ENCODE measurements at regions not wholly inside any gene's neighbourhood (a gene's known extent, or its start where the extent isn't known, plus 50 kb on each side); places are given as distances from the start of the nearest gene placed in this dataset.
"Not testable (repeated sequence)": the region's sequence is repeated elsewhere in the genome, so short reads cannot be mapped to it uniquely, and the experiment has no call there.

DNA sequence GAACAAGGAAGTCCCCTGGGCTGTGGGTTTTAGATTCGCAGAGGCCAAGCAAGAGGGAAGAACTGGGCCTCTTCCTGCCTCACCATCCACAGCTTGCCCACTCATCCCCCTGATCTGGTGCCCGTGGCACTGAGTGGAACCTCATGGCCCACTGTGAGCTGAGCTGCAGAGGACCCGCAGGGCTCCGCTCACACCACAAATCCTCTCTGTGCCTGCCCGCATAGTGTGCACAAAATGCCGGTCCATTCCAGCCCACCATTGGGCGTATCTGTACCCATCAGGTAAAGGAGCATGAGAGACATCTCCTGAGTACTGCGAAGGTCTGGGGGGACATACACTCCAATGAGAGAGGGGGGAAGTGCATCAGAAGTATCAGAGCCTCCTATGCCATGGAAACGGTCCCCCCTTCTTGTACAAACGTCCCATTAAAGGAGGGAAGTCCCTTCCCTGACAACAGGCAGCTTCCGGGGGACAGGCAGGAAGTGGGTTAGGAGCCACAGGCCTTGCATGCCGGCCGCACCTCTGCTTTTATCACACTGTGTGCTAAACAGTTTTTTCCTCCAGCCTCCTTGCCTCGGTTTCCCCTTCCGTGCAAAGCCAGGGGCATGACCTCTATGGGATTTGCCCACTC lies 309.4 kb upstream of the DIO3 start:
- no peak for DNase-seq

- no peak for DNase-seq
Measured at GRCh38 chr14:101252443-101253214, 308.7 kb upstream of the DIO3 start.

DNA sequence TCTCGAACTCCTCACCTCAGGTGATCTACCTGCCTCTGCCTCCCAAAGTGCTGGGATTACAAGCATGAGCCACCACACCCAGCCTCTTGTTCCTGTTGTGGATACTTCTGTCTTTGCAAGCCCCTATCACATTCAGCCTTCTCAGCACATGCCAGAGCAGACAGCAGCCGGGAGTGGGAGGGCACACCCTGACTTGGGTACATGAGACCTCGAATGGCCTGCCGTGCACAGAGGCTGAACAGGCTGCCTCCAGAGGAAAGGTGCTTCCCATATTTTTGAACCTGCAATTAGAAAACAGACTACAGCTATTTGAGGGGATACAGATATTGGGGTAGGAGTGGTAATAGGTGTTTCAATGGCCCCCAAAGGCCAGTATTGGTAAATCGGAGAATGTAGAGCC lies 307.3 kb upstream of the DIO3 start:
- no peak for DNase-seq

DNA sequence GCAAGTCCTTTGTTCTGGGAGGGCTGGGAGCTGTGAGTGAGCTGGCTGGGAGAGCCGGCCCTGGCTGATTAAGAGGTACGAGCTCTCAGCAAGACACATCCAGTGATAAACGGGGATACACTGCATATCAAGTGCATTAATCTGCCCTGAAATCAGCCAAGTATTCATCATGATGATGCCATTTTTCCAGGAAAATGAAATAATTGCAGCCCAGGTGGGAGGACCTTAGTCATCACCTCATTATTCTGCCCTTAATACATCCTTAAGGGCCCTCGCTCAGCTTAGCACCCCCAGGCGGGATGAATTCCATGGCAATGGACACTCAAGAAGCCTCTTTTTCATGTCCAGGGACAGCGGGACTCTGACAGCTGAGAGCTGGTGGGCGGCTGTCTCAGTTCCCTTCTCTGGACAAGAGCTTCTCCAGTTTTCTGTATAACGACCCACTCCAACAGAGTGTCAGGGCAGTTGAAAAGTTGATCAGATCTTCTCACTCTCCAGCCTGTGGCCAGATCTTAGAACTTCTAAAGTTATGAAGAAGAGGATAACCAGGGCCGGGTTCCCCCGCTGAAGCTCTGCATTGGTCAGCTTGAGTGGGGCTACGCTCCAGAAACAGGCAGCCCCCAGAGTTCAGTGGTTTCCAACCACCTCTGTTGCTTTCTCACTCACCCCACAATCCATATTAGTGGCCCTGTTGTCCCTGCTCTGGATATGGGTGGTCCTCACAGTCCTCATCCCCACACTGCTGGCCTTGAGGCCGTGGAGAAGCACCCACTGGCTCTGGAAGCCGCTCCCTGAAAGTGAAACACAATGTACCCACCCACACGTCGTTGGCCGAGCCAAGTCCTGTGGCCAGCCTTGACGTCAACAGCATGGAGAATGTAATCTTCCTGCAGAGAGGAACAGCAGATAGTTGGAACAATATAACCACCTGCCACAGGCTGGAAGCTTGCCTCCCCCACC lies 306.2 kb upstream of the DIO3 start:
- no peak for DNase-seq

GRCh38 chr14:101255765-101256125 lies 305.6 kb upstream of the DIO3 start:
- no peak for DNase-seq

- DNase-seq: no peak
Measured at GRCh38 chr14:101256266-101256665, 305.0 kb upstream of the DIO3 start.

- DNase-seq: no peak
Measured at GRCh38 chr14:101257551-101257950, 303.7 kb upstream of the DIO3 start.

- no peak for DNase-seq
Measured at GRCh38 chr14:101259748-101260147, 301.5 kb upstream of the DIO3 start.

DNA sequence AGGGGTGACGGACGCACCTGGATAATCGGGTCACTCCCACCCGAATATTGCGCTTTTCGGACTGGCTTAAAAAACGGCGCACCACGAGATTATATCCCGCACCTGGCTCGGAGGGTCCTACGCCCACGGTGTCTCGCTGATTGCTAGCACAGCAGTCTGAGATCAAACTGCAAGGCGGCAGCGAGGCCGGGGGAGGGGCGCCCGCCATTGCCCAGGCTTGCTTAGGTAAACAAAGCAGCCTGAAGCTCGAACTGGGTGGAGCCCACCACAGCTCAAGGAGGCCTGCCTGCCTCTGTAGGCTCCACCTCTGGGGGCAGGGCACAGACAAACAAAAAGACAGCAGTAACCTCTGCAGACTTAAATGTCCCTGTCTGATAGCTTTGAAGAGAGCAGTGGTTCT lies 294.9 kb upstream of the DIO3 start:
- DNase-seq: not testable (repeated sequence)

DNA sequence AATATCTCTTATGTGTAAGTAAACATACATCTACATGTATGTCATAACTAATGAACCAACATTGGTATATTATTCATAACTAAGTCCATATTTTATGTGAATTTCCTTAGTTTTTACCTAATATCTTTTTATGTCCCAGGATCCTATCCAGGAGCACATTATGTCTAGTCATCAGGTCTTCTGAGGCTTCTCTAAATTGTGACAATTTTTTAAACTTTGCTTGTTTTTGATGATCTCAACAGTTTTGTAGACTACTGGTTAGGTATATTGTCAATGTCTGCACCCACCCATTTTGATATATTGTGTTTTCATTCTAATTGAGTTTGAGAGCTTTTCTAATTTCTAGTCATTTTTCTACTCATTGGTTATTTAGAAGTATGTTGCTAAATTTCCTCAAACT lies 288.2 kb upstream of the DIO3 start:
- DNase-seq: no peak

GRCh38 chr14:101276309-101277091 lies 284.8 kb upstream of the DIO3 start:
- DNase-seq: no peak

- DNase-seq: no peak
Measured at GRCh38 chr14:101282418-101282817, 278.9 kb upstream of the DIO3 start.

- no peak for DNase-seq
Measured at GRCh38 chr14:101284711-101285110, 276.6 kb upstream of the DIO3 start.

DNA sequence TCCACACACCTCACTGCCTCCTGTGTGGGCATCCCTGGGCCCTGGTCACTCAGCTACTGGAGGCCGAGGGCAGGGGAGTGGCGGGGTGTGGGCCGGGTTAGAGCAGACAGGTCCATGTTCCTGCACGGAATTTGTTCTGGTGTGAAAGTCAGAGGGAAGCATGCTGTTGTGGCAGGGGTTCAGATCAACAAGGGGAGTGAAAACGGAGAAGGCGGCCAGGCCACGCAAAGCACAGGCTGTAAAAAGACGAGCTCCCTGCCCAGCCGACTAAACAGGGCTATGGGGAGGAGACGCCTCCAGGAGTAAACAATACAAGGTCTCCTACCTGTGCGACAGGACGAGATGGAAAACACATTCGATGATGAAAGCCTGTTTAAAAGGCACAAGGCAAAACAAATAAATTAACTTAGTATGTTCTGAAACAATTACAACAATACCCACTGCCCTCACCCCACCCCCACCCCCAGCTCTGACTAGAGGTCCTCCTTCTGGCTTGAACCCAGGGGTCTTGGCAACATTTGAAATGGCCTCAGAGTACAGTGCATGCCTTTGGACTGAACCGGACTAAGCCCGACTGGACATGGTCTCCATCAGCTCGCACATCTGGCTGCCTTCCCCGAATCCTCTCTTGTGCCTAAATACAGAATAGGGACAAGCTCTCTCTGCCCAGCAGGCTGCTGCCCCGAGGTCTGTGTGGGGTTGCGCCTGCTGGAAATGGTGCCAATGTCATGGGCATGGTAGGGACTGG lies 274.9 kb upstream of the DIO3 start:
- DNase-seq: no peak

DNA sequence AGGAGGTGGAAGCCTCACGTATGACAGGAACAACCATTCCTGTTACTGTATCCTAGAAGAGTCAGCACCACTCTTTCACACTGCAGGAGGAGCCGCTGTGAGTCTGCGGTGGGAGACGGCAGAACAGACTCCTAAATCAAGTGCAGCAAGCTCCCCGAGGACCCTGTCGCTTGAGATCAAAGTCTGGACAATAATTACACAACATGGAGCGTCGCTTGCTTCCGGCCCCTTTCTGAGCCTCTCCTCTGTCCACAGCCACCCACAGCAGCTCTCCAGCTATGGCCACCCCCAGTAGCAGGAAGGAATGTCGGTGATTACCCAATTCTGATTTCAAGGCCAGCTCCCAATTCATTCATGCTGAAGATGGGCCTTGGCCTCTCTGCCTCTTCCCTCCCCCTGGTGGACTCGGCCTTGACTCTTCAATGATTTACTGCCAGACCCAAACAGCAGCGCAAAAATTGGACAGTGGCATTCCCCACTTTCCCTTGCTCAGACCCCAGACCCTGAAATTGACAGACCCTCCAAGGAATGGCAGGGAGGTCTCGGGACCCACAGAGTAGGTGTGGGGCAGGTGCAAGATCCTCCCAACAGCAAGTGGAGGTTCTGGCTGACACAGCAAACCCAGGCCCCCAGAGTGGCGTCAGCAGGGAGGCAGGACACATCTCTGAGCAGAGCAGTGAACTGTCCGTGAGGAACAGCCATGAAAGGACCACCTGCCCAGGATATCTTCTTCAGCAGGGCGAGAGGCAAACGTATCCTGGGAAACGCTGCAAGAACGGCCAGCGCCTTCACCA lies 272.7 kb upstream of the DIO3 start:
- DNase-seq: no peak

- DNase-seq: no peak
Measured at GRCh38 chr14:101289230-101289690, 272.0 kb upstream of the DIO3 start.

- no peak for DNase-seq
Measured at GRCh38 chr14:101289911-101290310, 271.4 kb upstream of the DIO3 start.

- no peak for DNase-seq
Measured at GRCh38 chr14:101290611-101291010, 270.7 kb upstream of the DIO3 start.

DNA sequence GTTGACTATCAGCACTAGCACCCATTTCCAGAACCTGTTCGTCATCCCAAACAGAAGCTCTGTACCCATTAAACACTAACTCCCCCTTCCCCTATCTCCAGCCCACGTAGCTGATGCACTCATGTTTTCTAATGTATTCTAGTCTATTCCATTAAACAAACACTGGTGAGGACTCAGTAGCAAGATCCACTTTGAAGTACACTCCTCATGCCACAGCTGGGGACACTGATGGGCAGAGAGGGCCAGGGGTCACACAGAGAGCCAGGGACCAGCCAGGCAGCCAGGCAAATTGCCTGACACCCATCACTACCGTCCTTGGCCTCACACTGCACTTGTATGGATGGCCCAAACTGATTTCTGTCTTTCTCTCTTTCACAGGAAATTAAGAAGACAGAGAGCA lies 269.9 kb upstream of the DIO3 start:
- no peak for DNase-seq

- no peak for DNase-seq
Measured at GRCh38 chr14:101292448-101292847, 268.8 kb upstream of the DIO3 start.

- no peak for DNase-seq
Measured at GRCh38 chr14:101293605-101294004, 267.7 kb upstream of the DIO3 start.

Data from activated naive CD4-positive, alpha-beta T cell treated with anti-CD3 and anti-CD28 coated beads, Interleukin-2, amount 50 U/mL, for 16 hours (primary cell).